ENCODE measurements at regions not wholly inside any gene's neighbourhood (a gene's known extent, or its start where the extent isn't known, plus 50 kb on each side); places are given as distances from the start of the nearest gene placed in this dataset.

- Histone ChIP-seq H4K20me1 (ENCODE audit: control insufficient read depth, extremely low read depth, insufficient read depth, low read length) (no peaks in the 10 kb centered on the region), H3K4me3 (ENCODE audit: control insufficient read depth in 2 of 3, extremely low read depth in 1 of 3, insufficient read depth in 2 of 3, low read depth in 1 of 3, low read length in 3 of 3) (no peak overlapping the region), H3K9me1 (ENCODE audit: control insufficient read depth, extremely low read depth, insufficient read depth, low read length) (no peaks in the 10 kb centered on the region), H3K4me2 (ENCODE audit: control insufficient read depth, extremely low read depth, insufficient read depth, low read depth, low read length) (no peak overlapping the region), H3K9me3 (ENCODE audit: control insufficient read depth, low read depth, low read length) (no peaks in the 10 kb centered on the region), H3K27ac (ENCODE audit: control insufficient read depth, insufficient read depth, low read length) (no peak overlapping the region), H3K9ac (ENCODE audit: control insufficient read depth, extremely low read depth, insufficient read depth, low read length) (no peak overlapping the region), H3K27me3 (ENCODE audit: control insufficient read depth, extremely low read depth, insufficient read depth, low read length) (no peaks in the 10 kb centered on the region), H3K36me3 (ENCODE audit: control insufficient read depth in 2 of 2, extremely low read depth in 1 of 2, insufficient read depth in 2 of 2, low read length in 2 of 2) (no peaks in the 10 kb centered on the region), H3K4me1 (ENCODE audit: control insufficient read depth, extremely low read depth, insufficient read depth, low read length) (peaks cover 11% of the 10 kb centered on the region), H2AFZ (ENCODE audit: control insufficient read depth, low read length) (no peak overlapping the region), H3K79me2 (ENCODE audit: control insufficient read depth, insufficient read depth, low read length) (no peaks in the 10 kb centered on the region)
- DNase-seq (ENCODE audit: low read depth, low spot score) (peak; percentile 4), FAIRE-seq (peak; percentile 34)
- dilution Hi-C loops (cut with MboI; ENCODE audit: extremely low pct_ligation_motif_present, low sequenced_read_pairs): no loop called here
- no peak for TF ChIP-seq EZH2 (IDR thresholded peaks at IDR 0.05; ENCODE audit: low read length)
- TF ChIP-seq CTCF (optimal IDR thresholded peaks at IDR 0.05 in 1 of 3, IDR thresholded peaks at IDR 0.05 in 1 of 3, conservative IDR thresholded peaks at IDR 0.05 in 1 of 3; ENCODE audit: extremely low read depth in 1 of 3, insufficient read depth in 2 of 3, low read length in 3 of 3): no peak
Observed at GRCh38 chr13:99123101-99124045, 77.3 kb upstream of the UBAC2 start.

GRCh38 chr13:99124046-99124400, 76.6 kb upstream of the UBAC2 start:
- DNase-seq (ENCODE audit: low read depth, low spot score): no peak
- Histone ChIP-seq H3K9me1 (ENCODE audit: control insufficient read depth, extremely low read depth, insufficient read depth, low read length) (no peaks in the 10 kb centered on the region), H3K79me2 (ENCODE audit: control insufficient read depth, insufficient read depth, low read length) (no peaks in the 10 kb centered on the region), H4K20me1 (ENCODE audit: control insufficient read depth, extremely low read depth, insufficient read depth, low read length) (no peaks in the 10 kb centered on the region), H3K27me3 (ENCODE audit: control insufficient read depth, extremely low read depth, insufficient read depth, low read length) (no peaks in the 10 kb centered on the region), H3K4me3 (ENCODE audit: control insufficient read depth in 2 of 3, extremely low read depth in 1 of 3, insufficient read depth in 2 of 3, low read depth in 1 of 3, low read length in 3 of 3) (no peak overlapping the region), H3K4me2 (ENCODE audit: control insufficient read depth, extremely low read depth, insufficient read depth, low read depth, low read length) (no peak overlapping the region), H3K9me3 (ENCODE audit: control insufficient read depth, low read depth, low read length) (no peaks in the 10 kb centered on the region), H3K4me1 (ENCODE audit: control insufficient read depth, extremely low read depth, insufficient read depth, low read length) (peaks cover 11% of the 10 kb centered on the region), H3K27ac (ENCODE audit: control insufficient read depth, insufficient read depth, low read length) (no peak overlapping the region), H3K9ac (ENCODE audit: control insufficient read depth, extremely low read depth, insufficient read depth, low read length) (no peak overlapping the region), H2AFZ (ENCODE audit: control insufficient read depth, low read length) (no peak overlapping the region), H3K36me3 (ENCODE audit: control insufficient read depth in 2 of 2, extremely low read depth in 1 of 2, insufficient read depth in 2 of 2, low read length in 2 of 2) (no peaks in the 10 kb centered on the region)
- no peak for TF ChIP-seq CTCF (optimal IDR thresholded peaks at IDR 0.05 in 1 of 3, IDR thresholded peaks at IDR 0.05 in 1 of 3, conservative IDR thresholded peaks at IDR 0.05 in 1 of 3; ENCODE audit: extremely low read depth in 1 of 3, insufficient read depth in 2 of 3, low read length in 3 of 3)
- no peak for TF ChIP-seq EZH2 (IDR thresholded peaks at IDR 0.05; ENCODE audit: low read length)
- no peak for FAIRE-seq
- dilution Hi-C loops (cut with MboI; ENCODE audit: extremely low pct_ligation_motif_present, low sequenced_read_pairs): no loop called here
